ENCODE measurements at regions not wholly inside any gene's neighbourhood (a gene's known extent, or its start where the extent isn't known, plus 50 kb on each side); places are given as distances from the start of the nearest gene placed in this dataset.

GRCh38 chr3:46104706-46105105, 77.4 kb upstream of the XCR1 start:
- no peak overlapping the region for H3K9ac ChIP-seq (ENCODE audit: extremely low read depth, insufficient read length, low read length)
- no peaks in the 10 kb centered on the region for H3K79me1 ChIP-seq (ENCODE audit: insufficient read depth, low read depth, low read length, poor library complexity, severe bottlenecking)
- Mint-ChIP-seq H3K4me3 (no peak overlapping the region), H3K27me3 (ENCODE audit: low read depth) (peaks cover 3% of the 10 kb centered on the region; the same call in 1 of the 2 replicates), H3K27ac (no peak overlapping the region), H3K9me3 (no peaks in the 10 kb centered on the region; a peak in 2 of 5 replicates), H3K36me3 (ENCODE audit: insufficient read depth in 1 of 3, low read depth in 3 of 3) (no peaks in the 10 kb centered on the region), H3K4me1 (peaks cover 0 to 6% of the 10 kb centered on the region in 2 experiments; a peak in 3 of 4 replicates)
- no peak overlapping the region for H4K91ac ChIP-seq (ENCODE audit: insufficient read length, low read depth, low read length)
- no peak overlapping the region for H3K4ac ChIP-seq (ENCODE audit: low read depth, low read length)
- no peak overlapping the region for H4K8ac ChIP-seq (replicated peaks; ENCODE audit: insufficient read length, low read depth, low read length)
- H2BK20ac ChIP-seq (ENCODE audit: low read depth, low read length, poor library complexity, severe bottlenecking), result no peak overlapping the region
- H3K27me3 ChIP-seq (ENCODE audit: insufficient read depth, low read length), result no peaks in the 10 kb centered on the region
- no peaks in the 10 kb centered on the region for H4K20me1 ChIP-seq (ENCODE audit: control insufficient read depth, insufficient read depth, insufficient read length)
- no peak overlapping the region for H2BK15ac ChIP-seq (ENCODE audit: low read depth, low read length)
- H3K14ac ChIP-seq (ENCODE audit: insufficient read depth, low read length), result no peak overlapping the region
- H3K79me2 ChIP-seq (ENCODE audit: insufficient read depth, low read length), result no peaks in the 10 kb centered on the region
- no peak overlapping the region for H2BK120ac ChIP-seq (ENCODE audit: low read depth, low read length, poor library complexity, severe bottlenecking)
- TF ChIP-seq CTCF (conservative IDR thresholded peaks at IDR 0.05), result no peak
- H3K9me3 ChIP-seq (ENCODE audit: control insufficient read depth, low read depth, low read length), result no peaks in the 10 kb centered on the region
- H2AK5ac ChIP-seq (ENCODE audit: insufficient read length, low read length), result no peak overlapping the region
- no peak overlapping the region for H2BK12ac ChIP-seq (ENCODE audit: insufficient read length, low read depth, low read length)
- no peaks in the 10 kb centered on the region for H3K23me2 ChIP-seq (ENCODE audit: insufficient read length, low read depth, low read length, poor library complexity, severe bottlenecking)
- H3T11ph ChIP-seq (ENCODE audit: low read length), result no peak overlapping the region
- WGBS (ENCODE audit: extremely low coverage, insufficient read length, low lambda C conversion rate), result no CpG with 5 or more reads among the region's 1 CpG
- no peaks in the 10 kb centered on the region for H3K4me1 ChIP-seq (ENCODE audit: insufficient read depth, low read length)
- H3K23ac ChIP-seq (ENCODE audit: insufficient read length, low read depth, low read length), result no peak overlapping the region
- no peak overlapping the region for H2AFZ ChIP-seq (ENCODE audit: low read length)
- no peak overlapping the region for H3K27ac ChIP-seq (ENCODE audit: insufficient read length, low read depth, low read length)
- H4K5ac ChIP-seq (ENCODE audit: insufficient read length, low read depth, low read length), result no peak overlapping the region
- no peak overlapping the region for H3K4me2 ChIP-seq (ENCODE audit: insufficient read depth, insufficient read length, low read length)
- DNase-seq, result no peak
- no peak overlapping the region for H3K56ac ChIP-seq (ENCODE audit: insufficient read length, low read depth, low read length)
- no peak overlapping the region for H2BK5ac ChIP-seq (ENCODE audit: insufficient read length, low read length)
- no peak overlapping the region for H3K18ac ChIP-seq (ENCODE audit: insufficient read length, low read depth, low read length)

All from H9 (cell line).